T-helper 1 cell treated with Interleukin-12 subunit alpha and Interleukin-12 subunit beta and Interleukin-4 antibody, amounts not matched to agents 30 ng/mL and 1 ng/mL, for 36 hours (primary cell): ENCODE measurements at regions not wholly inside any gene's neighbourhood (a gene's known extent, or its start where the extent isn't known, plus 50 kb on each side); places are given as distances from the start of the nearest gene placed in this dataset.

Experiments
- intact Hi-C: fragments of 100-400 bp; cut with micrococcal nuclease; formaldehyde crosslinking; loops from one replicate; pipeline ENCODE4 v1.15.1; 2024

DNA sequence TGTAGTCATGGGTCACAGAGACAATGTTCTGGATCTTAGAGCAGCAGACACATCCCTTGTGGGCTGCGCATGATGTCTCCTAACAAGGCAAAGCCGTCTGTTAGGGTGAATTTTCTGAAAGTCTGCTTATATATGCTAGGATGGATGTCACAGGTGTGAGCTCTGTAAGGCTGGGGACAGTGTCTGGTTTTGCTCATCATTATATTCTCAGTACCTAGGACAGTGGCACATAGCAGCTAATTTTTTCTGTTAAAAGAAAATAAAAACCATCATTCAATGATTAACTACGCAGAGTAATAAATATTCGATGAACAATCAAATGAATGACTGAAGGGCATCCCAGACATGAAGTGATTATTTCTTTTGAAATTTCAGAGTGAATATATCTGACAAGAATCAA, 52.9 kb upstream of the FAM169A start:
- intact Hi-C loops = loop anchor here (1.0 to 5.0 kb wide), 5 partner anchors 153 to 1337 kb away; partner anchors contain the start of gene HEXB

DNA sequence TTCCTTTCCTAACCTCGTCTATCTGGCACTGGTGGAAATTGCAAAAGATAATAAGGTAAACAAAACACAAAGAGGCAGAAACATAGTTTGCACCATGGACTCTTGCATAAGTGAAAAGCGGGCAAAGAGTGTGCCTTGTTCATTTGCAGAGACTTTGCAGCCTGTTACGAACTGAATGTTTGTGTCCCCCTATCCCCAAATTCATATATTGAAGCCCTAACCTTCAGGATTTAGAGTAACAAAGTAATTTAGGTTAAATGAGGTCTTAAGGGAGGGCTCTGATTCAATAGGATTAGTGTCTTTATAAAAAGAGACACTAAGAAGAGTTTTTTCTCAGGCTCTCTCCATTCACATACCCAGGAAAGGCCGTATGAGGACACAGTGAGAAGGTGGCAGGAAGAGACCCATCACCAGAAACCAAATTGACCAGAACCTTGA, 52.1 kb upstream of the FAM169A start:
- intact Hi-C loops = loop anchor here (5.0 kb wide), 1 partner anchor 231 kb away; the partner anchor contains the start of gene HEXB

DNA sequence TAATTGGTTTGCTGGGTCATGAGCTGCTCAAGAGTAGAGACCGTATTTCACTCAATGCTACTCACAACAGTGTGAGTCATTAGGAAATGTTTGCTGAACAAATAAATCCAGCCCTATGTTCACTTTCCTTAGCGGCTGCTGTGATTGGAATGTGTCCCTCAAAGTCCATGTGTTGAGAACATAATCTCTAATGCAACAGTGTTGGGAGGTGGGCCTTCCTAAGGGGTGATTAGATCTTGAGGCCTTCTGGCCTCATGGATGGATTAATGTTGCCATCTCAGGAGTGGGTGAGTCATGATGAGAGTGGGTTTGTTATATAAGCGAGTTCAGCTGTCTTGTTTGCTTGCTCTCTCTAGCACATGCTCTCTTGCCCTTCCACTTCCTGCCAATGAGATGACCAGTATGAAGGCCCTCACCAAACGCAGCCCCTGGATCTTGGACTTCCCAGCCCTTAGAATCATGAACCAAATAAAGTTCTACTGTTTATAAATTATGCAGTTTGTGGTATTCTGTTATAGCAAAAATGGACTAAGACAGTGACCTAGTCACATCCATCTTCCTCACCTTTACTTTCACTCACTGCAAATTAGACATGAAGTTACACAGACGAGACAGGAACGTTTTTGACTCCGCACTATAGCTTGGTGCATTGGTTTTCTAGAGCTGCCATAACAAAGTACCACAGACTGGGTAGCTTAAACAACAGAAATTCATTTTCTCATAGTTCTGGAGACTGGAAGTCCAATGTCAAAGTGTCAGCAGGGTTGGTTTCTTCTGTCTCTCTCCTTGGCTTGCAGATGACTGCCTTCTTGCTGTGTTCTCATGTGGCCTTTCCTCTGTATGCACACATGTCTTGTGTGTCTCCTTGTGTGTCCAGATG, 50.9 kb upstream of the FAM169A start:
- intact Hi-C loops = loop anchor here (5.0 kb wide), 1 partner anchor 230 kb away; the partner anchor contains the start of gene HEXB
